Peyer's patch (tissue), 4 donors: ENCODE measurements at regions not wholly inside any gene's neighbourhood (a gene's known extent, or its start where the extent isn't known, plus 50 kb on each side); places are given as distances from the start of the nearest gene placed in this dataset.

Source experiments
- CTCF ChIP-seq, 6 experiments: fragments of 450-650 bp in 4 of 6; fragments of 200-600 bp in 2 of 6; sonication (generic) in 1 of 6; IDR thresholded peaks; one replicate each; pipeline ENCODE4 v1.5.1; 2017 to 2019; ENCODE audit warnings: antibody characterized with exemption in 6 of 6, mild to moderate bottlenecking in 3 of 6, moderate library complexity in 1 of 6
- POLR2A ChIP-seq, 2 donors: fragments of 450-650 bp; IDR thresholded peaks; one replicate each; pipeline ENCODE4 v1.5.1; 2017; ENCODE audit warnings: antibody characterized with exemption in 2 of 2, mild to moderate bottlenecking in 2 of 2, moderate library complexity in 2 of 2

GRCh38 chr2:198698230-198698629 lies 759.5 kb downstream of the SATB2 start:
- no peak for TF ChIP-seq CTCF (IDR thresholded peaks at IDR 0.05)
- no peak for TF ChIP-seq POLR2A (IDR thresholded peaks at IDR 0.05)
